Type B pancreatic cell (in vitro differentiated cells): ENCODE measurements at regions not wholly inside any gene's neighbourhood (a gene's known extent, or its start where the extent isn't known, plus 50 kb on each side); places are given as distances from the start of the nearest gene placed in this dataset.

ENCODE experiments used
- DNase-seq: peaks from one replicate; pipeline ENCODE4 v3.0.0; 2021; ENCODE audit warnings: mixed read lengths; ENCODE audit not compliant: unreplicated experiment; ENCODE audit errors: extremely low spot score
- H3K27ac Mint-ChIP-seq: 2 replicates; pipeline ENCODE4 v1.8.0; 2021; ENCODE audit warnings: mild to moderate bottlenecking, mixed read lengths
- H3K27me3 Mint-ChIP-seq: 2 replicates; pipeline ENCODE4 v1.8.0; 2021; ENCODE audit warnings: mixed read lengths
- H3K36me3 Mint-ChIP-seq: 2 replicates; pipeline ENCODE4 v1.8.0; 2021; ENCODE audit warnings: mixed read lengths
- H3K4me1 Mint-ChIP-seq: one replicate; pipeline ENCODE4 v1.8.0; 2021; ENCODE audit warnings: mixed read lengths; ENCODE audit not compliant: unreplicated experiment
- H3K4me3 Mint-ChIP-seq: 2 replicates; pipeline ENCODE4 v1.8.0; 2021; ENCODE audit warnings: mild to moderate bottlenecking, mixed read lengths
- H3K9me3 Mint-ChIP-seq: 2 replicates; pipeline ENCODE4 v1.8.0; 2021; ENCODE audit warnings: mixed read lengths
- TF ChIP-seq, protein P1 (sequence below): fragments of 200-600 bp; sonication (generic); conservative IDR thresholded peaks from 2 replicates; pipeline ENCODE4 v1.5.0; 2021; ENCODE audit warnings: antibody characterized with exemption, mild to moderate bottlenecking

GRCh38 chr2:53559302-53559966 lies 208.2 kb upstream of the CHAC2 start:
- Mint-ChIP-seq H3K27me3 (no peaks in the 10 kb centered on the region), H3K9me3 (peaks cover 5% of the 10 kb centered on the region), H3K27ac (no peak overlapping the region), H3K4me3 (no peak overlapping the region), H3K36me3 (no peaks in the 10 kb centered on the region), H3K4me1 (no peaks in the 10 kb centered on the region)
- no peak for DNase-seq
- TF ChIP-seq, protein P1, sequence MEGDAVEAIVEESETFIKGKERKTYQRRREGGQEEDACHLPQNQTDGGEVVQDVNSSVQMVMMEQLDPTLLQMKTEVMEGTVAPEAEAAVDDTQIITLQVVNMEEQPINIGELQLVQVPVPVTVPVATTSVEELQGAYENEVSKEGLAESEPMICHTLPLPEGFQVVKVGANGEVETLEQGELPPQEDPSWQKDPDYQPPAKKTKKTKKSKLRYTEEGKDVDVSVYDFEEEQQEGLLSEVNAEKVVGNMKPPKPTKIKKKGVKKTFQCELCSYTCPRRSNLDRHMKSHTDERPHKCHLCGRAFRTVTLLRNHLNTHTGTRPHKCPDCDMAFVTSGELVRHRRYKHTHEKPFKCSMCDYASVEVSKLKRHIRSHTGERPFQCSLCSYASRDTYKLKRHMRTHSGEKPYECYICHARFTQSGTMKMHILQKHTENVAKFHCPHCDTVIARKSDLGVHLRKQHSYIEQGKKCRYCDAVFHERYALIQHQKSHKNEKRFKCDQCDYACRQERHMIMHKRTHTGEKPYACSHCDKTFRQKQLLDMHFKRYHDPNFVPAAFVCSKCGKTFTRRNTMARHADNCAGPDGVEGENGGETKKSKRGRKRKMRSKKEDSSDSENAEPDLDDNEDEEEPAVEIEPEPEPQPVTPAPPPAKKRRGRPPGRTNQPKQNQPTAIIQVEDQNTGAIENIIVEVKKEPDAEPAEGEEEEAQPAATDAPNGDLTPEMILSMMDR = no peak

GRCh38 chr2:53558867-53559266 lies 208.7 kb upstream of the CHAC2 start:
- Mint-ChIP-seq H3K36me3 (no peaks in the 10 kb centered on the region), H3K27me3 (no peaks in the 10 kb centered on the region), H3K4me3 (no peak overlapping the region), H3K27ac (no peak overlapping the region), H3K4me1 (no peaks in the 10 kb centered on the region), H3K9me3 (peaks cover 5% of the 10 kb centered on the region)
- no peak for DNase-seq
- TF ChIP-seq, protein P1 = no peak

GRCh38 chr2:53549497-53549896 lies 218.1 kb upstream of the CHAC2 start:
- no peak for DNase-seq
- H3K9me3 Mint-ChIP-seq = no peaks in the 10 kb centered on the region
- H3K36me3 Mint-ChIP-seq = no peaks in the 10 kb centered on the region
- H3K4me1 Mint-ChIP-seq = no peaks in the 10 kb centered on the region
- no peaks in the 10 kb centered on the region for H3K27me3 Mint-ChIP-seq
- no peak overlapping the region for H3K4me3 Mint-ChIP-seq
- H3K27ac Mint-ChIP-seq = no peak overlapping the region
- TF ChIP-seq, protein P1 = no peak

DNA sequence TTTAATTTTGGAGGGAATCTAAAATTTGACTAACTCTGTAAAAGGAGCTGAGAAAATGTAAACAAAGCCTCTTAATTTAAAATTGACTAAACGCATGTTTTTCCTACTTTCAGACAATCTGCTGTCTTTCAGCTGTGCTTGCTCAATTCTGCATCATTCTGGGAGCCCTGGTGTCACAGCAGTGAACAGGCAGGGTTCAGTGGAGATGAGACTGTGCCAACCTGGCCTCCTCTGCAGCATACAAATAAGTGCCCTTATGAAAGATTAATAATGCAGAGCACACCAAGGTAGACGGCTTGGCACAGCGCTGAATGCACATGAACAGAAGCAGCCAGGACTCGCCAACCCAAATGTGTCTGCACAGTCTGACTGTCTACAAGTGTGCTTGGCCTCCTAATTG lies 222.0 kb upstream of the CHAC2 start:
- no peaks in the 10 kb centered on the region for H3K27me3 Mint-ChIP-seq
- peaks cover 12% of the 10 kb centered on the region for H3K9me3 Mint-ChIP-seq
- H3K27ac Mint-ChIP-seq = no peak overlapping the region

DNA sequence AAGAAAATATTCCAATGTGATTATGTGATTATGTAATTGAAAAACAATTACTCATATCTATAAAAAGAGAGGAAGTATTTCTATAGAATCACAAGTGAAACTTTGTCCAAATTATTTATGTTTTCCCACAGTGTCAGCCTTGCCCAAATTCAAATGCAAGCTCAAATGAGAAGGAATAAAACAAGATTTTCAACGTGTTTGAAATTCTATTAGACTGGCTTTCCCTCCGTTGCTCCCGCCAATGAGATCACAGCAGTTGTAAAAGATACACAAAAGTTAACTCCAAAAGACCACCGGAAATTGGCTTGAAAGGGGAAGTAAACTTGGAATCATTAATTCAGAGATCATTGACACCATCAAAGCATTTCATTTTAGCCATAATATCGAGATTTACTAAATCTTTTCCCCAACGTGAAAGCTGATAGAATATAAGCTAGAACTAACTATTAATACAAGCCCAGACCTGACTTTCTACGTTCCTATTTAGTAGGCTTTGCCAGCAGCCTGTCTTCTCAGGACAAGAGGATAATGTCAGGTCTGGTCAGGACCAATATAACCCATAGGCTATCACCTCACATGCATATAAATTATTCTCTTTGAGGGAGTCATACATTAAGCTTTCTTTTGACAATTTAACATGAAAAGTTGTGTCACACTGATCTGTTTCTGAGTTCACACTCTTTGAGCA lies 222.6 kb upstream of the CHAC2 start:
- no peaks in the 10 kb centered on the region for H3K27me3 Mint-ChIP-seq
- H3K9me3 Mint-ChIP-seq = peaks cover 12% of the 10 kb centered on the region
- H3K4me3 Mint-ChIP-seq = no peak overlapping the region
- DNase-seq = no peak
- H3K4me1 Mint-ChIP-seq = no peaks in the 10 kb centered on the region
- TF ChIP-seq, protein P1 = no peak
- H3K36me3 Mint-ChIP-seq = no peaks in the 10 kb centered on the region
- H3K27ac Mint-ChIP-seq = no peak overlapping the region

More for the DNA sequence above, 222.0 kb upstream of the CHAC2 start:
- H3K4me1 Mint-ChIP-seq = no peaks in the 10 kb centered on the region
- TF ChIP-seq, protein P1 = no peak
- no peaks in the 10 kb centered on the region for H3K36me3 Mint-ChIP-seq
- no peak overlapping the region for H3K4me3 Mint-ChIP-seq
- DNase-seq = no peak
